Neutrophil (primary cell): ENCODE measurements at regions not wholly inside any gene's neighbourhood (a gene's known extent, or its start where the extent isn't known, plus 50 kb on each side); places are given as distances from the start of the nearest gene placed in this dataset.

Experiments used
- H3K27ac ChIP-seq: fragments of 200-600 bp; sonication (generic); 2 replicates; pipeline ENCODE4 v1.5.1; 2016; ENCODE audit warnings: mild to moderate bottlenecking, moderate library complexity
- H3K27me3 ChIP-seq: fragments of 200-600 bp; sonication (generic); 2 replicates; pipeline ENCODE4 v1.6.0; 2016; ENCODE audit warnings: mild to moderate bottlenecking
- H3K36me3 ChIP-seq: fragments of 200-600 bp; sonication (generic); 2 replicates; pipeline ENCODE4 v1.5.1; 2017
- H3K4me1 ChIP-seq, 2 experiments: fragments of 200-600 bp in 1 of 2; sonication (generic) in 1 of 2; 1 replicate in 1 of 2; 2 replicates in 1 of 2; pipeline versions ENCODE4 v1.5.1 to v1.6.1; 2013 to 2016; ENCODE audit warnings: low read depth in 1 of 2, low read length in 1 of 2, mild to moderate bottlenecking in 1 of 2, moderate library complexity in 1 of 2; ENCODE audit not compliant: control insufficient read depth in 1 of 2, insufficient read depth in 1 of 2
- H3K4me3 ChIP-seq, 2 experiments: fragments of 200-600 bp in 1 of 2; sonication (generic) in 1 of 2; 1 replicate in 1 of 2; 2 replicates in 1 of 2; pipeline ENCODE4 v1.5.1; 2013 to 2016; ENCODE audit warnings: low read depth in 1 of 2, low read length in 1 of 2, mild to moderate bottlenecking in 1 of 2, moderate library complexity in 1 of 2
- H3K9me3 ChIP-seq: fragments of 200-600 bp; sonication (generic); 2 replicates; pipeline ENCODE4 v1.5.1; 2016
- TF ChIP-seq, protein P1 (sequence below): fragments of 200-600 bp; sonication (generic); IDR thresholded peaks from 2 replicates; pipeline ENCODE4 v1.5.1; 2016; ENCODE audit warnings: antibody characterized with exemption

DNA sequence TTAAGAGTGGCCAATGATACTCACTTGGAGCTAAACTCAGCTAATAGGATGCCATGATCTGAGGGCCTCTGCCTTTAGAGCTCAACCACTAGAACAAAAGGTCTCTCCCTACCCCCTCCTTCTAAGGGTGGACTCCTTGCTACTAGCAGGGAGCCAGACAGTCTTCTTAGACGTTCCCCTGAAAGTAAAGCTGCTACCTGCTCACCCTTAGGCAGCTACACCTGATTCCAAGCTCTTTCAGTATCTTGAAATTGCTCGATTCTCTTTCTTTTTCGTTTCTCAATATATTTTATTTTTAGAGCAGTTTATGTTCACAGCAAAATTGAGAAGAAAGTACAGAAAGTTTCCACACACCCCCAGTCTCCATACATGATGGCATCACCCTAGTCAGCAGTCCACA, 112.6 kb upstream of the KCNJ15 start:
- Histone ChIP-seq H3K27me3 (peaks cover 52% of the 10 kb centered on the region), H3K4me3 (no peak overlapping the region), H3K36me3 (no peaks in the 10 kb centered on the region), H3K27ac (no peak overlapping the region), H3K9me3 (no peaks in the 10 kb centered on the region), H3K4me1 (no peaks in the 10 kb centered on the region)
- TF ChIP-seq, protein P1, sequence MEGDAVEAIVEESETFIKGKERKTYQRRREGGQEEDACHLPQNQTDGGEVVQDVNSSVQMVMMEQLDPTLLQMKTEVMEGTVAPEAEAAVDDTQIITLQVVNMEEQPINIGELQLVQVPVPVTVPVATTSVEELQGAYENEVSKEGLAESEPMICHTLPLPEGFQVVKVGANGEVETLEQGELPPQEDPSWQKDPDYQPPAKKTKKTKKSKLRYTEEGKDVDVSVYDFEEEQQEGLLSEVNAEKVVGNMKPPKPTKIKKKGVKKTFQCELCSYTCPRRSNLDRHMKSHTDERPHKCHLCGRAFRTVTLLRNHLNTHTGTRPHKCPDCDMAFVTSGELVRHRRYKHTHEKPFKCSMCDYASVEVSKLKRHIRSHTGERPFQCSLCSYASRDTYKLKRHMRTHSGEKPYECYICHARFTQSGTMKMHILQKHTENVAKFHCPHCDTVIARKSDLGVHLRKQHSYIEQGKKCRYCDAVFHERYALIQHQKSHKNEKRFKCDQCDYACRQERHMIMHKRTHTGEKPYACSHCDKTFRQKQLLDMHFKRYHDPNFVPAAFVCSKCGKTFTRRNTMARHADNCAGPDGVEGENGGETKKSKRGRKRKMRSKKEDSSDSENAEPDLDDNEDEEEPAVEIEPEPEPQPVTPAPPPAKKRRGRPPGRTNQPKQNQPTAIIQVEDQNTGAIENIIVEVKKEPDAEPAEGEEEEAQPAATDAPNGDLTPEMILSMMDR = no peak

DNA sequence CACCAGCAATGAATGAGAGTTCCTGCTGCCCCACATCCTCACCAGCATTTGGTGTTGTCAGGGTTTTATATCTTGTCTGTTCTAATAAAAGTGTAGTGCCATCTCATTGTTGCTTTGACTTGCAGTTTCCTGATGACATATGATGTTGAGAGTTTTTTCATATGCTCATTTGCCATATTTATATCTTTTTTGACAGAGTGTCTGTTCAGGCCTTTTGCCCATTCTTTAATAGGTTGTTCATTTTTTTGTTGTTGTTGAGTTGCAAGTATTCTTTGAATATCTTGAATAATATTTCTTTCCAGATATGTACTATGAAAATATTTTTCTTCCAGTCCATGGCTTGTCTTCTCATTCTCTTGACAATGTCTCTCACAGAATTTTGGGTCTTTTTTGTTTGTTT, 111.7 kb upstream of the KCNJ15 start:
- H3K27ac ChIP-seq = no peak overlapping the region
- H3K27me3 ChIP-seq = peaks cover 52% of the 10 kb centered on the region
- H3K4me1 ChIP-seq = no peaks in the 10 kb centered on the region
- TF ChIP-seq, protein P1 = no peak
- H3K9me3 ChIP-seq = no peaks in the 10 kb centered on the region
- H3K4me3 ChIP-seq = no peak overlapping the region
- no peaks in the 10 kb centered on the region for H3K36me3 ChIP-seq

DNA sequence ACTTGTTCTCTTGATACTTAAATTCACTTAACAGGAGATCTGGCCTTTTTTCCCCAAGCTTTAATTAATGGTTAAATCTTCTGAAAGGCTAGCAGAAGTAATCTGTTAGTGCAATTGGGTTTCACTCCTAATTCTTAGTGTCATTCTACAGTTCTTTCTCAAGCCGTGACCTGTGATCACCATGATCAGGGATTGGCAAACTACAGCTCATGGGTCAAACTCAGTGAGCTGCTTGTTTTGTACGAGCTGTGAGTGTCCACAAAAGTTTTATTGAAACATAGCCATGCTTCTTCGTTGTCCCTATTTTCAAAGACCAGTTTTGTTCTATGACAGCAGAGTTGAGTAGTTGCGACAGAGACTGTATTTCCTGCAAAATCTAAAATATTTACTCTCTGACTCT, 109.4 kb upstream of the KCNJ15 start:
- no peaks in the 10 kb centered on the region for H3K4me1 ChIP-seq
- H3K4me3 ChIP-seq = no peak overlapping the region
- H3K9me3 ChIP-seq = no peaks in the 10 kb centered on the region
- H3K27me3 ChIP-seq = peaks cover 69% of the 10 kb centered on the region
- TF ChIP-seq, protein P1 = no peak
- H3K27ac ChIP-seq = no peak overlapping the region
- H3K36me3 ChIP-seq = no peaks in the 10 kb centered on the region

DNA sequence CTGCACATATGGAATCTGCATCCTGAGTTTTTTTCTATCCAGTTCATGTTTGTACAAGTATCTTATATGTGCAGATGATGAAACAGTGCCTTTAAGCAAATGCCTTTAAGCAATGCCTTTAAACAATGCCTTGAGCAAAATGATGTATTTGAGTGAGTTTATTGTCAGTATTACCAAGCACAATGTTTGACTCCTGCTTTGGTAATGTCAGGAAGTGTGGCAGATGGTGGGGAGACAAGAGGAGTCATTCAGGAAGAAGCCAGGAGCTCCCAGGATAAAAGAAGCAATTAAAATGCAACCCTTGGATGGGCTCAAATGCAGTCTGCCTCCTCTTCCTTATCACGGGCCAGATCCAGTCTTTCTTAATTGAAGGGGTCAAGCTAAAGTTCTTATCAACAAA, 108.7 kb upstream of the KCNJ15 start:
- Histone ChIP-seq H3K4me1 (no peaks in the 10 kb centered on the region), H3K4me3 (no peak overlapping the region), H3K9me3 (no peaks in the 10 kb centered on the region), H3K36me3 (no peaks in the 10 kb centered on the region), H3K27ac (no peak overlapping the region), H3K27me3 (peaks cover 69% of the 10 kb centered on the region)
- TF ChIP-seq, protein P1 = no peak

- TF ChIP-seq, protein P1 = no peak
- Histone ChIP-seq H3K9me3 (no peaks in the 10 kb centered on the region), H3K4me1 (no peaks in the 10 kb centered on the region), H3K27ac (no peak overlapping the region), H3K4me3 (no peak overlapping the region), H3K36me3 (no peaks in the 10 kb centered on the region), H3K27me3 (peaks cover 80% of the 10 kb centered on the region)
Measured at GRCh38 chr21:38151021-38151645, 105.7 kb upstream of the KCNJ15 start.
